ENCODE measurements at regions not wholly inside any gene's neighbourhood (a gene's known extent, or its start where the extent isn't known, plus 50 kb on each side); places are given as distances from the start of the nearest gene placed in this dataset.

- TF ChIP-seq EP300 (IDR thresholded peaks at IDR 0.05): no peak
- TF ChIP-seq POLR2AphosphoS5 (IDR thresholded peaks at IDR 0.05): no peak
- no peak for TF ChIP-seq CTCF (IDR thresholded peaks at IDR 0.05)
Observed at GRCh38 chr20:24056491-24056890, 67.9 kb upstream of the GGTLC1 start.

Measured in sigmoid colon (tissue), 4 donors.